Sigmoid colon (tissue), 6 donors: ENCODE measurements at regions not wholly inside any gene's neighbourhood (a gene's known extent, or its start where the extent isn't known, plus 50 kb on each side); places are given as distances from the start of the nearest gene placed in this dataset.
"Not testable (repeated sequence)": the region's sequence is repeated elsewhere in the genome, so short reads cannot be mapped to it uniquely, and the experiment has no call there.

Source experiments
- DNase-seq: peaks from one replicate; pipeline ENCODE4 v3.0.0-alpha.2; 2019
- H3K27ac ChIP-seq, 4 donors: fragments of 200-600 bp; sonication (generic); one replicate each; pipeline ENCODE4 v1.5.1; 2016 to 2019; ENCODE audit warnings: mild to moderate bottlenecking in 1 of 4
- H3K27me3 ChIP-seq, 3 donors: fragments of 200-600 bp; sonication (generic); one replicate each; pipeline ENCODE4 v1.5.1; 2019; ENCODE audit warnings: mild to moderate bottlenecking in 1 of 3
- H3K36me3 ChIP-seq, 4 donors: fragments of 200-600 bp; sonication (generic); one replicate each; pipeline ENCODE4 v1.5.1; 2016 to 2019
- H3K4me1 ChIP-seq, 4 donors: fragments of 200-600 bp; sonication (generic); one replicate each; pipeline ENCODE4 v1.5.1; 2017 to 2019
- H3K4me3 ChIP-seq, 4 donors: fragments of 200-600 bp; sonication (generic); one replicate each; pipeline ENCODE4 v1.5.1; 2017 to 2019; ENCODE audit warnings: mild to moderate bottlenecking in 2 of 4, moderate library complexity in 1 of 4
- H3K9me3 ChIP-seq, 4 donors: fragments of 200-600 bp in 3 of 4; sonication (generic) in 3 of 4; one replicate each; pipeline versions ENCODE4 v1.5.1 to v1.6.1; 2013 to 2019
- CTCF ChIP-seq, 4 experiments: fragments of 450-650 bp in 3 of 4; fragments of 200-600 bp in 1 of 4; IDR thresholded peaks; one replicate each; pipeline ENCODE4 v1.5.1; 2016 to 2019; ENCODE audit warnings: antibody characterized with exemption in 4 of 4, mild to moderate bottlenecking in 3 of 4, moderate library complexity in 2 of 4
- EP300 ChIP-seq, 4 donors: sonication (generic); formaldehyde crosslinking; IDR thresholded peaks; one replicate each; pipeline ENCODE4 v1.6.1; 2017; ENCODE audit warnings: antibody characterized with exemption in 4 of 4
- POLR2A ChIP-seq, 2 donors: fragments of 450-650 bp; IDR thresholded peaks; one replicate each; pipeline ENCODE4 v1.6.1; 2016; ENCODE audit warnings: antibody characterized with exemption in 2 of 2, mild to moderate bottlenecking in 2 of 2, moderate library complexity in 2 of 2
- POLR2AphosphoS5 ChIP-seq, 4 donors: sonication (generic); formaldehyde crosslinking; IDR thresholded peaks; one replicate each; pipeline ENCODE4 v1.6.1; 2017; ENCODE audit warnings: antibody characterized with exemption in 4 of 4
- WGBS, 2 donors: extraction: QIAGEN DNeasy Blood & Tissue Kit; methylation state at CpG; one replicate each; pipeline ENCODE4 v1.1.7; 2013; 5-methylcytosine and 5-hydroxymethylcytosine counted together
- intact Hi-C: fragments of 100-400 bp; cut with DNase I; formaldehyde crosslinking; loops from one replicate; pipeline ENCODE4 v1.15.1; 2023
- donor health status: healthy with polysubstance abuse.
- donor health status: healthy.

GRCh38 chr17:5921512-5922282 is 148.5 kb upstream of the WSCD1 start:
- Histone ChIP-seq H3K9me3 (no peaks in the 10 kb centered on the region), H3K4me3 (no peak overlapping the region), H3K4me1 (no peaks in the 10 kb centered on the region), H3K36me3 (no peaks in the 10 kb centered on the region), H3K27ac (no peak overlapping the region), H3K27me3 (no peaks in the 10 kb centered on the region)
- intact Hi-C loops = no loop called here
- WGBS, 2 donors = 72 to 75% methylated on average over 13 of the region's 13 CpGs
- no peak for DNase-seq
- no peak for TF ChIP-seq POLR2AphosphoS5 (IDR thresholded peaks at IDR 0.05)
- no peak for TF ChIP-seq CTCF (IDR thresholded peaks at IDR 0.05)
- no peak for TF ChIP-seq POLR2A (IDR thresholded peaks at IDR 0.05)
- no peak for TF ChIP-seq EP300 (IDR thresholded peaks at IDR 0.05)

- TF ChIP-seq POLR2AphosphoS5 (IDR thresholded peaks at IDR 0.05) = no peak
- no peak for TF ChIP-seq CTCF (IDR thresholded peaks at IDR 0.05)
- no peak for TF ChIP-seq EP300 (IDR thresholded peaks at IDR 0.05)
- TF ChIP-seq POLR2A (IDR thresholded peaks at IDR 0.05) = no peak
- DNase-seq = no peak
- Histone ChIP-seq H3K27ac (no peak overlapping the region), H3K9me3 (no peaks in the 10 kb centered on the region), H3K36me3 (no peaks in the 10 kb centered on the region), H3K27me3 (no peaks in the 10 kb centered on the region), H3K4me3 (no peak overlapping the region), H3K4me1 (no peaks in the 10 kb centered on the region)
- intact Hi-C loops = no loop called here
- WGBS, 2 donors = 92 to 93% methylated on average over 10 of the region's 10 CpGs
Measured at GRCh38 chr17:5922476-5922875, 147.7 kb upstream of the WSCD1 start.

GRCh38 chr17:5929721-5930120 is 140.5 kb upstream of the WSCD1 start:
- H3K4me3 ChIP-seq = no peak overlapping the region
- no peaks in the 10 kb centered on the region for H3K9me3 ChIP-seq
- no peaks in the 10 kb centered on the region for H3K4me1 ChIP-seq
- 93% methylated on average over 10 of the region's 10 CpGs for WGBS, 2 donors
- H3K27me3 ChIP-seq = peaks cover 0 to 12% (median 0%) of the 10 kb centered on the region in 3 donors
- intact Hi-C loops = no loop called here
- no peak for TF ChIP-seq CTCF (IDR thresholded peaks at IDR 0.05)
- TF ChIP-seq POLR2A (IDR thresholded peaks at IDR 0.05) = no peak
- TF ChIP-seq POLR2AphosphoS5 (IDR thresholded peaks at IDR 0.05) = no peak
- no peak for TF ChIP-seq EP300 (IDR thresholded peaks at IDR 0.05)
- no peaks in the 10 kb centered on the region for H3K36me3 ChIP-seq
- H3K27ac ChIP-seq = no peak overlapping the region
- DNase-seq = no peak

- peaks cover 0 to 12% (median 0%) of the 10 kb centered on the region in 3 donors for H3K27me3 ChIP-seq
- H3K27ac ChIP-seq, H3K9me3 ChIP-seq, H3K36me3 ChIP-seq, DNase-seq, H3K4me1 ChIP-seq, H3K4me3 ChIP-seq, intact Hi-C loops: not testable (repeated sequence)
- WGBS, 2 donors = 28 to 64% methylated on average over 1 of the region's 1 CpG
Measured at GRCh38 chr17:5930555-5930954, 139.6 kb upstream of the WSCD1 start.

- Histone ChIP-seq H3K36me3 (no peaks in the 10 kb centered on the region), H3K27me3 (peaks cover 0 to 12% (median 0%) of the 10 kb centered on the region in 3 donors), H3K4me3 (no peak overlapping the region), H3K4me1 (no peaks in the 10 kb centered on the region), H3K9me3 (no peaks in the 10 kb centered on the region), H3K27ac (no peak overlapping the region)
- DNase-seq = no peak
- 7 to 26% methylated on average over 9 of the region's 9 CpGs for WGBS, 2 donors
- TF ChIP-seq POLR2AphosphoS5 (IDR thresholded peaks at IDR 0.05) = no peak
- no peak for TF ChIP-seq CTCF (IDR thresholded peaks at IDR 0.05)
- no peak for TF ChIP-seq EP300 (IDR thresholded peaks at IDR 0.05)
- TF ChIP-seq POLR2A (IDR thresholded peaks at IDR 0.05) = no peak
- intact Hi-C loops = no loop called here
Measured at GRCh38 chr17:5931616-5932015, 138.6 kb upstream of the WSCD1 start.
